ENCODE measurements at regions not wholly inside any gene's neighbourhood (a gene's known extent, or its start where the extent isn't known, plus 50 kb on each side); places are given as distances from the start of the nearest gene placed in this dataset.
A peak's percentile ranks its signal among the peaks of the same experiment; 100 is the strongest.

DNA sequence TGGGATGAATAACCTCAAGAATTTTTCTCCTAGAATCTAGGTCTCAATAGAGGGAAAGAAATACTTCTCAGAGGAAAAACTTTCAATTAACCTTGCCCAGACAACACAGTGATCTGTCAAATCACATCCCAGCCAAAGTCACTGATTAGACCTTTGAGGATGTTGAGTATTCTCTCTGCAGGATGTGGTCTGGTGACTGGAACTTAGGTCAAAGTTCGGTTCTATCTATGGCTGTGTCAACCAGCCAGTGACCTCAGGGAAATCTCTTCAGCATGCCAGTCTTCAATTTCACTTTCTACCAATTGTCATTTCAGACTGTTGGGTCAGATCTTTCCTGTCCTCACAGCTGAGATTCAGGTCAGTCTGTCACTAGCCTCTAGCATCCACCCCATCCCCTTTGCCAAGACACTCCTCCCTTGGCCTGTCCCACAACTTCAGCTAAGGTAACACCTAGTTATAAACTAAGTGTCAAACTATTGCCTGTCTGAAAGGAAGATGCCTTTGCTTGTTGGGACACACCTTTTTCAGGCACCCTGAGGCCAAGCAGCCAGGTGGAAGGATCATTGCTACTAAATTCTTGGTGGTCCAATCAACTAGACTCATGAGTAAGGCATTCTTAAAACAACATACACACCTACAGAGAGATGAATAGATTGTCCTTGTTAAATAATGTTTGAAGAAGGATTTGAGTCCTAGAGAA, 156.3 kb upstream of the FST start:
- Histone ChIP-seq H3K4me2 (ENCODE audit: insufficient read depth, low read length) (no peak overlapping the region), H3K4me3 (ENCODE audit: insufficient read depth, low read length) (no peak overlapping the region), H3K4me1 (ENCODE audit: insufficient read depth, low read length) (peaks cover 19% of the 10 kb centered on the region), H3K36me3 (ENCODE audit: insufficient read depth, low read length) (no peaks in the 10 kb centered on the region), H3K9me3 (ENCODE audit: low read depth, low read length) (no peaks in the 10 kb centered on the region), H3K79me2 (ENCODE audit: insufficient read depth, low read length) (no peaks in the 10 kb centered on the region), H3K27me3 (ENCODE audit: insufficient read depth, low read length) (no peaks in the 10 kb centered on the region), H4K20me1 (ENCODE audit: insufficient read depth, low read length) (no peaks in the 10 kb centered on the region), H2AFZ (ENCODE audit: low read length) (no peak overlapping the region), H3K27ac (ENCODE audit: low read depth, low read length) (no peak overlapping the region)
- TF ChIP-seq, protein P1, sequence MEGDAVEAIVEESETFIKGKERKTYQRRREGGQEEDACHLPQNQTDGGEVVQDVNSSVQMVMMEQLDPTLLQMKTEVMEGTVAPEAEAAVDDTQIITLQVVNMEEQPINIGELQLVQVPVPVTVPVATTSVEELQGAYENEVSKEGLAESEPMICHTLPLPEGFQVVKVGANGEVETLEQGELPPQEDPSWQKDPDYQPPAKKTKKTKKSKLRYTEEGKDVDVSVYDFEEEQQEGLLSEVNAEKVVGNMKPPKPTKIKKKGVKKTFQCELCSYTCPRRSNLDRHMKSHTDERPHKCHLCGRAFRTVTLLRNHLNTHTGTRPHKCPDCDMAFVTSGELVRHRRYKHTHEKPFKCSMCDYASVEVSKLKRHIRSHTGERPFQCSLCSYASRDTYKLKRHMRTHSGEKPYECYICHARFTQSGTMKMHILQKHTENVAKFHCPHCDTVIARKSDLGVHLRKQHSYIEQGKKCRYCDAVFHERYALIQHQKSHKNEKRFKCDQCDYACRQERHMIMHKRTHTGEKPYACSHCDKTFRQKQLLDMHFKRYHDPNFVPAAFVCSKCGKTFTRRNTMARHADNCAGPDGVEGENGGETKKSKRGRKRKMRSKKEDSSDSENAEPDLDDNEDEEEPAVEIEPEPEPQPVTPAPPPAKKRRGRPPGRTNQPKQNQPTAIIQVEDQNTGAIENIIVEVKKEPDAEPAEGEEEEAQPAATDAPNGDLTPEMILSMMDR (IDR thresholded peaks at IDR 0.05; ENCODE audit: extremely low read depth, low read depth, low read length), result no peak
- DNase-seq (ENCODE audit: insufficient read length, low spot score, missing footprints), result no peak

DNA sequence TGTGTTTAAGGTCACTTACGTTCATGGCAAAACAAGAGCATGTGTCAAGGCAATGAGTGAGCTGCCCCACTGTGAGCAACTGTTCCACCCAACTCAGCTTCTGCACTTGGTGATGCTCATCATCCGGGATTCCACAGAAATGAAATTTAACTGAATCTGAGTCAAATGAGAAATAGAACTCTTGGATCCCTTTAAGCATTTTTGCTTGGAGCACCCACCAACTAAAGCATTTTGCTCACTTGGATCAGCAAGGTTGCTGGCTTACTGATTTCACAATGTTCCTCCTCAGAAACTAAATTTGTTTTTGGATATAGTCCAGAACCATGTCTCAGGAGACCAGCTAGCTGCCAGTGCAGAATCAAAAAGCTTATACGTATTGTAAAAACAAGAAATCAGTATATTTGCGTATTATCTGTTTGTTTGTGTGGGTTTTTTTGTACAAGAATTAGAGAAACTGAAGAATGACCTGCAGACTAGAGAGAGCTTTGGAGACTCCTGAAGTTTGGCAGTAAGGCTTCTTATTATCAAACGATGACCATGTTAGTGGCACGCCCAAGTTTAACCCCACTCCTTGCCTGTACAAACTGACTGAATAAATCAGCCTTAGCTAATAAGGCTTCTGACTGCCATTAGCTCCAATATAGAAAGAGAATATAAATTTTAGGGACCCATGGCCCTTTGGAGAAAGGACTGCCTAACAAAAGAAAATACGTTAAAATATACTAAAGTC, 153.8 kb upstream of the FST start:
- Histone ChIP-seq H3K27me3 (ENCODE audit: insufficient read depth, low read length) (no peaks in the 10 kb centered on the region), H4K20me1 (ENCODE audit: insufficient read depth, low read length) (no peaks in the 10 kb centered on the region), H2AFZ (ENCODE audit: low read length) (no peak overlapping the region), H3K4me2 (ENCODE audit: insufficient read depth, low read length) (peak overlapping the region; percentile 5), H3K4me3 (ENCODE audit: insufficient read depth, low read length) (no peak overlapping the region), H3K36me3 (ENCODE audit: insufficient read depth, low read length) (no peaks in the 10 kb centered on the region), H3K4me1 (ENCODE audit: insufficient read depth, low read length) (peaks cover 26% of the 10 kb centered on the region), H3K9me3 (ENCODE audit: low read depth, low read length) (no peaks in the 10 kb centered on the region), H3K79me2 (ENCODE audit: insufficient read depth, low read length) (no peaks in the 10 kb centered on the region), H3K27ac (ENCODE audit: low read depth, low read length) (peak overlapping the region; percentile 15)
- TF ChIP-seq, protein P1 (IDR thresholded peaks at IDR 0.05; ENCODE audit: extremely low read depth, low read depth, low read length), result no peak
- DNase-seq (ENCODE audit: insufficient read length, low spot score, missing footprints), result no peak

DNA sequence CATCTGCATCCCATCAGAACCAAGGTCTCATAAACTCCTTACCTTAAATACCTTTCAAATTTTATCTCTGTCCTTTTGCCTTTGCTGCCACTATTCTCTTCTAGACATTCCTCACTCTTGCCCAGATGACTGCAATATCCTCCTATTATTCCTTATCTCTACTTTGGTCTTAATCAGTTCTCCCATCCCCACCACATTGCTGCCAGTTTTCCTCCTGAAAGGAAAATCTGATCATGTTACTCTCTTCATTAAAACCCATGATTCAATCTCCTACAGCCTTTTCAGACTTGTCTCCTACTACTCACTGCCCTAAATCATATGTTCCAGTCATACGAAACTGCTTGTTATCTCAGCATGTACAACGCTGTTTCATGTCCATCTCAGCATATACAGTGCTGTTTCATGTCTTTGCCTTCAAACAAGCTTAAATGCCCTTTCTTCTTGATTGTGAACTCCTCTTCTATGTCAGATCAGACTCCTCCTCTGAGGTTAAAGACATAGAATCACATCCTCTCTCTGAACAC, 152.6 kb upstream of the FST start:
- H3K4me2 ChIP-seq (ENCODE audit: insufficient read depth, low read length), result no peak overlapping the region
- H3K79me2 ChIP-seq (ENCODE audit: insufficient read depth, low read length), result no peaks in the 10 kb centered on the region
- no peaks in the 10 kb centered on the region for H3K36me3 ChIP-seq (ENCODE audit: insufficient read depth, low read length)
- peak overlapping the region; percentile 44 for H2AFZ ChIP-seq (ENCODE audit: low read length)
- H3K9me3 ChIP-seq (ENCODE audit: low read depth, low read length), result no peaks in the 10 kb centered on the region
- no peak for DNase-seq (ENCODE audit: insufficient read length, low spot score, missing footprints)
- H3K4me1 ChIP-seq (ENCODE audit: insufficient read depth, low read length), result peaks cover 37% of the 10 kb centered on the region
- TF ChIP-seq, protein P1 (IDR thresholded peaks at IDR 0.05; ENCODE audit: extremely low read depth, low read depth, low read length), result no peak
- H3K4me3 ChIP-seq (ENCODE audit: insufficient read depth, low read length), result no peak overlapping the region
- no peaks in the 10 kb centered on the region for H3K27me3 ChIP-seq (ENCODE audit: insufficient read depth, low read length)
- no peaks in the 10 kb centered on the region for H4K20me1 ChIP-seq (ENCODE audit: insufficient read depth, low read length)
- no peak overlapping the region for H3K27ac ChIP-seq (ENCODE audit: low read depth, low read length)

DNA sequence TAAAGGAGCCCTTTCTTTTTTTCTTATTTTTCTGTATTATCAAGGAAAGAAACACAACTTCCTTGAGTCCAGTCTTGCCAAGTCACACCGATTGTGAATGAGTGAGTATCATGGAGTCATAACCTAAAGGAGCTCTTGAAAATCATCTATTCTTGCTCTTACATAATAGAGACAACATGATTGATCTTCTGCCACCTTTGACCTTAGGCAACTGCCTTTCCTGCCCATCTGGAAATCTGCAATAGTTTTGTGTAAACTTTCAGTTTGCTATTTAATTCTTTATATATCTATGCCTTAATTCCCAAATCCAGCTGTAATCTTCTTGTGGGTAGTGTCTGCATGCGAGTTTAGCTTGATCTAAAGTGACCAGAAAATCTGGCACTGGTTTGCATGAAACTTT, 149.9 kb upstream of the FST start:
- Histone ChIP-seq H3K4me3 (ENCODE audit: insufficient read depth, low read length) (no peak overlapping the region), H3K27ac (ENCODE audit: low read depth, low read length) (peak overlapping the region; percentile 94), H3K79me2 (ENCODE audit: insufficient read depth, low read length) (no peaks in the 10 kb centered on the region), H3K27me3 (ENCODE audit: insufficient read depth, low read length) (no peaks in the 10 kb centered on the region), H4K20me1 (ENCODE audit: insufficient read depth, low read length) (no peaks in the 10 kb centered on the region), H3K4me1 (ENCODE audit: insufficient read depth, low read length) (peaks cover 55% of the 10 kb centered on the region), H2AFZ (ENCODE audit: low read length) (no peak overlapping the region), H3K9me3 (ENCODE audit: low read depth, low read length) (no peaks in the 10 kb centered on the region), H3K4me2 (ENCODE audit: insufficient read depth, low read length) (no peak overlapping the region), H3K36me3 (ENCODE audit: insufficient read depth, low read length) (no peaks in the 10 kb centered on the region)
- TF ChIP-seq, protein P1 (IDR thresholded peaks at IDR 0.05; ENCODE audit: extremely low read depth, low read depth, low read length), result no peak
- no peak for DNase-seq (ENCODE audit: insufficient read length, low spot score, missing footprints)

All from osteoblast (primary cell).